ENCODE measurements at regions not wholly inside any gene's neighbourhood (a gene's known extent, or its start where the extent isn't known, plus 50 kb on each side); places are given as distances from the start of the nearest gene placed in this dataset.

DNA sequence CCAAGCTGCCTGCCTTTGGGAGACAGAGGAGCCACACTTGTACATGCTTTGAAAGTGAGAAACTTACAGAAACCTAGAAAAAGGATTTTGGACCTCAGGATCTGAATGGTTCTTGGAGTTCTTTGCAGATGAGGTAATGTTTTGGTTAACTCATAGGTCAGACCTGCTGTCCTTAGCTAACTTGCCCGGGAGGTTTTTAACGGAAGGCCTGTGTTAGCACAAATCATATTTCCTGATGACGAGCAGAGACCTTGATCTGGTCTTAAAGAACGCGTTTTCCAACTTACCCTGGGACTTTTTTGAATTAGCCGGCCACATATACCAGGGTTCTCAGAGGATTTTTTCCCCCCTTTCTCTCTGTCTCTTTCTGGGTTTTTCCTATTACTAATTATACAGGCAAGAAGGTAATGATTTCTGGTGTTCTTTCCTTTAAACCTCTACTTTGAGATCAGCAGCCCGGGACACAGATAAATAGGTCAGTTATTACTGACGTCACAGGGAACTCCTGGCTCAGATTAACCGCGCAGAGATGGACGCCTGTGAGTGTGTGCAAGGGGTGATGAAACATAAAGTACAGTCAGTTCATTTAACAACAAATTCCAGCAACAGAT is 101.7 kb upstream of the KLF6 start:
- Histone ChIP-seq H3K27me3 (ENCODE audit: control insufficient read depth, insufficient read depth, low read length) (no peaks in the 10 kb centered on the region), H3K36me3 (ENCODE audit: control insufficient read depth, insufficient read depth, low read length) (no peaks in the 10 kb centered on the region), H3K4me3 (ENCODE audit: low read depth, low read length) (no peak overlapping the region)
- ChIA-PET POLR2A (interaction anchor here (1.0 kb wide), 1 partner anchor 102 kb away, joined by 3 read pairs; the partner anchor contains the start of gene KLF6), CTCF (no interaction called here)
- TF ChIP-seq, protein P1, sequence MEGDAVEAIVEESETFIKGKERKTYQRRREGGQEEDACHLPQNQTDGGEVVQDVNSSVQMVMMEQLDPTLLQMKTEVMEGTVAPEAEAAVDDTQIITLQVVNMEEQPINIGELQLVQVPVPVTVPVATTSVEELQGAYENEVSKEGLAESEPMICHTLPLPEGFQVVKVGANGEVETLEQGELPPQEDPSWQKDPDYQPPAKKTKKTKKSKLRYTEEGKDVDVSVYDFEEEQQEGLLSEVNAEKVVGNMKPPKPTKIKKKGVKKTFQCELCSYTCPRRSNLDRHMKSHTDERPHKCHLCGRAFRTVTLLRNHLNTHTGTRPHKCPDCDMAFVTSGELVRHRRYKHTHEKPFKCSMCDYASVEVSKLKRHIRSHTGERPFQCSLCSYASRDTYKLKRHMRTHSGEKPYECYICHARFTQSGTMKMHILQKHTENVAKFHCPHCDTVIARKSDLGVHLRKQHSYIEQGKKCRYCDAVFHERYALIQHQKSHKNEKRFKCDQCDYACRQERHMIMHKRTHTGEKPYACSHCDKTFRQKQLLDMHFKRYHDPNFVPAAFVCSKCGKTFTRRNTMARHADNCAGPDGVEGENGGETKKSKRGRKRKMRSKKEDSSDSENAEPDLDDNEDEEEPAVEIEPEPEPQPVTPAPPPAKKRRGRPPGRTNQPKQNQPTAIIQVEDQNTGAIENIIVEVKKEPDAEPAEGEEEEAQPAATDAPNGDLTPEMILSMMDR (IDR thresholded peaks at IDR 0.05; ENCODE audit: insufficient read depth, low read depth, low read length): no peak
- DNase-seq (ENCODE audit: low read depth): peak; percentile 79

DNA sequence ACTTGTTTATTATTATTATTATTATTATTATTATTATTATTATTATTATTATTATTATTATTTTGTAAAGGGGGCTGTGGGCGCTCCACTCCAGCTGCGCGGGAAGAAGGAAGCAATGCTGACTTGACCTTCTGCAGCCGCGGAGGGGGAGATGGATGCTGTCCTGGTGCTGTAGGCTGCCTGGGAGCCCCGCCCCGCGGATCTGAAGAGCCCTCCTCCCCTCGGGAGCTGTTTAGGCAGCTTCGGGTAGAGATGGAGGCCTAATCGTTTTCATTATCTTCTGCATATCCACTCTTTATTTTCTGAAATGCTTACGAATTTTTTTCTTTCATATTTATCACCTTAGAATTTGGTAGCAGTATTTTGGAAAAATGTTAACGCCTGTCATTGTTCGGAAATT is 101.2 kb upstream of the KLF6 start:
- DNase-seq (ENCODE audit: low read depth): no peak
- TF ChIP-seq, protein P1 (IDR thresholded peaks at IDR 0.05; ENCODE audit: insufficient read depth, low read depth, low read length): no peak
- CTCF ChIA-PET: no interaction called here
- Histone ChIP-seq H3K4me3 (ENCODE audit: low read depth, low read length) (no peak overlapping the region), H3K36me3 (ENCODE audit: control insufficient read depth, insufficient read depth, low read length) (no peaks in the 10 kb centered on the region), H3K27me3 (ENCODE audit: control insufficient read depth, insufficient read depth, low read length) (no peaks in the 10 kb centered on the region)
- POLR2A ChIA-PET: interaction anchor here (1.0 kb wide), 1 partner anchor 101 kb away, joined by 3 read pairs; the partner anchor contains the start of gene KLF6

DNA sequence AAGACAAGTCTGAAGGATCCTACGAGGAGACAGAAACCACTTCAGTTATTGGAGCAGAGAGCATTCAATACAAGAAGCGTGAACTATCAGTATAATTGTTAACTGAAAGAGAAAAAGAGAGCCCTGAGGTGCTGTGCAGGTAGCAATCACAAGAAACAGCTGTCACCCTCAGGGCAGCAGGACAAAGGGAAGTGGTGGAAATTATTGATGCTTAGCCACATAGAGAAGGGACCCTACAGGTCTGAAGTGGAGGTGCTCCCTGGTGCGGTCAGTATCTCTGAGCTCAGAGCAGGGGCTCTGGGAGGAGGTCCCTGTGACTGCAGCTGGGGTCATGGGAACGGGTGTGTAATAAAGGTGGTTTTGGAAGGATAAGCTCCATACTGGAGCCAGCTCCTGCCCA is 97.8 kb upstream of the KLF6 start:
- H3K27me3 ChIP-seq (ENCODE audit: control insufficient read depth, insufficient read depth, low read length): no peaks in the 10 kb centered on the region
- H3K36me3 ChIP-seq (ENCODE audit: control insufficient read depth, insufficient read depth, low read length): no peaks in the 10 kb centered on the region
- TF ChIP-seq, protein P1 (IDR thresholded peaks at IDR 0.05; ENCODE audit: insufficient read depth, low read depth, low read length): no peak
- CTCF ChIA-PET: no interaction called here
- no peak overlapping the region for H3K4me3 ChIP-seq (ENCODE audit: low read depth, low read length)
- POLR2A ChIA-PET: no interaction called here
- no peak for DNase-seq (ENCODE audit: low read depth)

DNA sequence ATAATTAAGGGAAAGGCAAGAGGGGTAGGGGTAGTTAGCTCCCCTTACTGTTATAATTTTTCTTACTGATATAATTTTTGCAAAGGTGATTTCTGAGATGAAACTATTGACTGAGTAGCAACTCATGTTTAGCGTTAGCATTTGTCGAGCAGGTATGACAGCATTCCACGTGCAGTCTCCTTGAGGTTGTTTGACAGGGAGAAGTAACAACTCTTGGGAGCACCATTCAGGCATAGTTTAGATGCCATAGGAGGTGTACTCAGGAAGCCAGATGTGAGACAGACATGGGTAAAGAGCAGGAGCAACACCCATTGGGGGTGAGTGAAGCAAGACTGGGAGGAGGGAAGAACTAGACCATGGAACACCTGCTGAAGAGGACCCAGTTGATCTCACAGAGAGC is 96.6 kb upstream of the KLF6 start:
- H3K4me3 ChIP-seq (ENCODE audit: low read depth, low read length): no peak overlapping the region
- DNase-seq (ENCODE audit: low read depth): no peak
- TF ChIP-seq, protein P1 (IDR thresholded peaks at IDR 0.05; ENCODE audit: insufficient read depth, low read depth, low read length): no peak
- no peaks in the 10 kb centered on the region for H3K36me3 ChIP-seq (ENCODE audit: control insufficient read depth, insufficient read depth, low read length)
- ChIA-PET POLR2A (no interaction called here), CTCF (no interaction called here)
- H3K27me3 ChIP-seq (ENCODE audit: control insufficient read depth, insufficient read depth, low read length): no peaks in the 10 kb centered on the region

DNA sequence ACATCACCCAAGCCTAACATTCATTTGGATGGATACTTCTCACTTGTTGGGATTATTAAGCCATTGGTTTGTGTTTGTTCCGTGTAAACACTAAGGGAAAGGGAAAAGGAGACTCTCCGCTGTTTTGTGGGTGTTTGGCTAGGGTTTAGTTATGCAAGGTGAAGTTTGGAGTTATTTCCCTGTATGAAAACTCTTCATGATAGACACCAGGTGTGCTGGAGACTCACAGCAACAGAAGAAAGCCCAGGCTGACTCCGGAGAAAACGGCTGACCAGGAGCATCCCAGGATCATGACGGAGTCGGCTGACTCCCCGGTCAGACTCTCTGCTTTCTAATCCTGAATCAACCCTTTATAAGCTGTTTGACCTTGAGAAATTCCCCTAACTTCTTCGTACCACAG is 94.1 kb upstream of the KLF6 start:
- ChIA-PET POLR2A (interaction anchor here (0.5 kb wide), 1 partner anchor 253 kb away, joined by 14 read pairs; no protein-coding TSS in a partner anchor), CTCF (interaction anchor here (1.1 kb wide), 1 partner anchor 27 kb away, joined by 4 read pairs; no protein-coding TSS in a partner anchor)
- no peak for DNase-seq (ENCODE audit: low read depth)
- no peaks in the 10 kb centered on the region for H3K36me3 ChIP-seq (ENCODE audit: control insufficient read depth, insufficient read depth, low read length)
- H3K4me3 ChIP-seq (ENCODE audit: low read depth, low read length): no peak overlapping the region
- no peaks in the 10 kb centered on the region for H3K27me3 ChIP-seq (ENCODE audit: control insufficient read depth, insufficient read depth, low read length)
- TF ChIP-seq, protein P1 (IDR thresholded peaks at IDR 0.05; ENCODE audit: insufficient read depth, low read depth, low read length): no peak
